Activated T-cell treated with anti-CD3 and anti-CD28 coated beads for 4 hours (primary cell): ENCODE measurements at regions not wholly inside any gene's neighbourhood (a gene's known extent, or its start where the extent isn't known, plus 50 kb on each side); places are given as distances from the start of the nearest gene placed in this dataset.
"Not testable (repeated sequence)": the region's sequence is repeated elsewhere in the genome, so short reads cannot be mapped to it uniquely, and the experiment has no call there.

ENCODE experiments used
- DNase-seq: peaks from one replicate; pipeline ENCODE4 v3.0.0-alpha.2; 2020

- no peak for DNase-seq
Observed at GRCh38 chr5:42090162-42090561, 165.1 kb downstream of the FBXO4 start.

- DNase-seq = not testable (repeated sequence)
Observed at GRCh38 chr5:42099846-42100245, 174.8 kb downstream of the FBXO4 start.

GRCh38 chr5:42108468-42108867 lies 183.4 kb downstream of the FBXO4 start:
- no peak for DNase-seq

- no peak for DNase-seq
Observed at GRCh38 chr5:42109006-42109572, 184.0 kb downstream of the FBXO4 start.

- DNase-seq = not testable (repeated sequence)
Observed at GRCh38 chr5:42115721-42116120, 190.6 kb downstream of the FBXO4 start.

GRCh38 chr5:42120070-42120469 lies 195.0 kb downstream of the FBXO4 start:
- DNase-seq = no peak

- DNase-seq = no peak
Observed at GRCh38 chr5:42121401-42121800, 196.3 kb downstream of the FBXO4 start.

GRCh38 chr5:42131081-42131480 lies 206.0 kb downstream of the FBXO4 start:
- DNase-seq = no peak

- no peak for DNase-seq
Observed at GRCh38 chr5:42143361-42143760, 218.3 kb downstream of the FBXO4 start.

- DNase-seq = no peak
Observed at GRCh38 chr5:42148813-42149212, 223.7 kb downstream of the FBXO4 start.

GRCh38 chr5:42157215-42157614 lies 232.1 kb downstream of the FBXO4 start:
- no peak for DNase-seq

GRCh38 chr5:42163083-42163482 lies 238.0 kb downstream of the FBXO4 start:
- DNase-seq = no peak

- DNase-seq = no peak
Observed at GRCh38 chr5:42168091-42168670, 243.1 kb downstream of the FBXO4 start.

- DNase-seq = not testable (repeated sequence)
Observed at GRCh38 chr5:42176118-42176517, 247.1 kb upstream of the GHR start.

- DNase-seq = not testable (repeated sequence)
Observed at GRCh38 chr5:42179843-42180242, 243.4 kb upstream of the GHR start.

- no peak for DNase-seq
Observed at GRCh38 chr5:42216904-42217303, 206.3 kb upstream of the GHR start.

GRCh38 chr5:42217791-42218190 lies 205.4 kb upstream of the GHR start:
- DNase-seq = no peak

- no peak for DNase-seq
Observed at GRCh38 chr5:42225009-42225408, 198.2 kb upstream of the GHR start.

GRCh38 chr5:42228279-42228678 lies 195.0 kb upstream of the GHR start:
- no peak for DNase-seq

GRCh38 chr5:42230839-42231238 lies 192.4 kb upstream of the GHR start:
- no peak for DNase-seq

- no peak for DNase-seq
Observed at GRCh38 chr5:42235241-42235640, 188.0 kb upstream of the GHR start.

GRCh38 chr5:42235837-42236236 lies 187.4 kb upstream of the GHR start:
- no peak for DNase-seq

- DNase-seq = no peak
Observed at GRCh38 chr5:42241636-42242035, 181.6 kb upstream of the GHR start.

GRCh38 chr5:42242210-42242609 lies 181.0 kb upstream of the GHR start:
- DNase-seq = no peak

- no peak for DNase-seq
Observed at GRCh38 chr5:42242881-42243485, 180.3 kb upstream of the GHR start.
